Dedifferentiated amniotic fluid mesenchymal stem cell (primary cell): ENCODE measurements at regions not wholly inside any gene's neighbourhood (a gene's known extent, or its start where the extent isn't known, plus 50 kb on each side); places are given as distances from the start of the nearest gene placed in this dataset.

ENCODE experiments used
- DNase-seq: peaks from one replicate; pipeline ENCODE4 v3.0.0-alpha.2; 2016; ENCODE audit errors: extremely low spot score

DNA sequence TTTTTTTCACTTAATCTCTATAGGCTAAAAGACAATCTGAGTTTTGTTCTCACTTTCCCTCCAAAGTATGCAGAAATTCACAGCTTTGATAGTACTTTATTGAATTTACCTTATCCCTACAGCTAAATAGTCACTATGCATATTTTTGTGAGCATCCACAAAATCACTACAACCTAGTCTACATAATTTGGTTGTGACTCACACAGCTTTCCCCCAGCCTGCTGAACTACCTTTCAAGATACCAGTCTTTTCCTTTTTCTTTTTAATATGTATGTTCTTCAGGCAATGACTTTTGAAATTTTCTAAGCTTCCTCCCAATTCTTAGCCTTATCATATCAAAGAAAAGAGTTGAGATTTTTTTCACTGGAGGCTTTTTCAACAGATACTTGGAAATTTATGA, 347.3 kb upstream of the CDH6 start:
- DNase-seq: no peak

DNA sequence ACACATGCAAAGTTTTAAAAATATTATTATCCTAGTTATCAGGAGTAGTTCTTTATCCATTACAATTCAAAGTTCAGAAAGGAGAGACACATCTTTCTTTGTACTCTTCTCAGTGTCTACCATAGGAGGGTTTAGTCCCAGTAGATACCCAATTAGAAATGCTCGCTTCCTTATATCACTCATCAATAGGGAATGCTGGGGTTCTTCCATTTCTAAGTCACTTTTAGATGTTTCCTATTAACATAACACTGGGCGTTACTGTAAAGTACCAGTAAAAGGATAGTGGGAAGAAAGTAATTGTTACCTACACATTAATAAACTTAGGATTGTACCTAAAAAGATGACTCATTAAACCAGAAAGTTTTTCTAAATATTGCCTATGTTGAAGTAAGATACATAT, 348.3 kb upstream of the CDH6 start:
- no peak for DNase-seq

DNA sequence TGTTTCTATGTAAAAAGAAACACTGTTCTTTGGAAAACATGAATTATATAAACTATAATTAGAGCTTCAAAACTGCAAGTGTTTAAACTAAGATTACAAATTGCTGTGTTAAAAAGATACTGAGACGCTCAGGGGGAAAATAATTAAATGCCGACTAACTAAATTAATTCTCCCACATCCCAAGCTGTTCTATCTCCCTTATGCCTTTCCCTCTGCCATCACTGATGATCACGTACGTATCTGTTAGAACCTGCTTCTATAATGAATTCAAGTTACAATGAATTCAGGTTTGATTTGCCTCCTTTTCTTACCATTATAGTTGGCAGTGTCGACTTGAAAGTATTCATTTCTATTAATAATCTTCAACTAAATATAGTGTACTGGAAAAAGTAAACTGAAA, 349.9 kb upstream of the CDH6 start:
- no peak for DNase-seq

DNA sequence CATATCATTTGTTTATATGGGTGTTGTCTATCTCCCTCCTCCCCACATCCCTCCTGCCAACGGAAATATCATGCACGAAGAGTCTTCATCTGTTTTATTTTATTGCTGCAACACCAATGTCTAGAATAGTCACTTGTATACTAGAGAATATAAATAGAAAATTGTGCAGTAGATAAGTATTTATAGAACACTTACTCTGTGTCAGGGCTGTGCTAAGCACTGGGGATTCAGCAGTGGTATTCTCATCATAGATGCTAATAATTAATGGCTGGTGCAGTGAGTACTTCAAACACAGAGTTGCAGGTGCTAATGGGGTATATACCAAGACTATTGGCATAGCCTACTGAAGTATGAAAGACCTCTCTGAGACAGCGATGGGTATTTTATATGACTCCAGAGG, 353.5 kb upstream of the CDH6 start:
- DNase-seq: no peak

DNA sequence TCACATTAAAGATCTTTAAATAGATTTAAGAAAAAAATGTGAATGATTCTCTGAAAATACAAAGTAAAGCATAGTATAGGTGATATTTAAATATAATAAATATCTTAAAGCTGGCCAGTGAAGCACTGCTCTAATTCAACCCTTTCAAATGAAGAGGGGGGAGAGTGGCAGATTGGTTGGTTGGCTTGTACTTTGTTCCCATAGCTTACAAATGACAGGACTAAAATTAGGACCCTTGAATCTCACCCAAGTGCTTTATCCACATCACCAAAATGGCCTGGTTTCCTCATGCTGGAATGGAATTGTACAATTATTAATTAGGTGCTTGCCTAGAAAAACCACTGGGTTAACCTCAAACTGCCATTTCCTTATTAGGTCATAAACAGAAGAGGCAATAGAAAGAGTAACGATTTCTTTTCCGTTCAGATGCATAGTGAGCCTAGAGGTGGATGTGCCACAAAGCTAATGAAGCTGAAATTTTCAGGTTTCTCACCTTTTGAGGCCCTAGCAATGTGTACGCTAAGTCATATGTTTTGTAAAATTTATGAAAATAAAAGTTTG, 354.5 kb upstream of the CDH6 start:
- DNase-seq: no peak

DNA sequence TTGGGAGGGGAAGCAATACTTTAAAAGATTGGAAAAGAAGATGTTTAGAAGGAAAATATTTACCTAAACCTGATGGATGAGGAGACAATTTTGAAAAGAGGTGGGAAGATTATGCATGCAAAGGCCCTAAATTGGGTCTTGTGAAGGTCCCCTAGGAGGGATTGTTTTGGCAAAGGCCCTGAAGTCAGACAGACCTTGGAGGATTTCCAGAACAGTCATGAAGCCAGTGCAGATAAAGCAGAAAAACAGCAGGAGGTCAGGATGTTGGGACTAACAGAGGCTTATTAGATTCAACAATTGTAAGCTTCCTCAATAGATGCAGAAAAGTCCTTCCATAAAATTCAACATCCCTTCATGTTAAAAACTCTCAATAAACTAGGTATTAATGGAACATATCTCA, 361.0 kb upstream of the CDH6 start:
- DNase-seq: no peak

DNA sequence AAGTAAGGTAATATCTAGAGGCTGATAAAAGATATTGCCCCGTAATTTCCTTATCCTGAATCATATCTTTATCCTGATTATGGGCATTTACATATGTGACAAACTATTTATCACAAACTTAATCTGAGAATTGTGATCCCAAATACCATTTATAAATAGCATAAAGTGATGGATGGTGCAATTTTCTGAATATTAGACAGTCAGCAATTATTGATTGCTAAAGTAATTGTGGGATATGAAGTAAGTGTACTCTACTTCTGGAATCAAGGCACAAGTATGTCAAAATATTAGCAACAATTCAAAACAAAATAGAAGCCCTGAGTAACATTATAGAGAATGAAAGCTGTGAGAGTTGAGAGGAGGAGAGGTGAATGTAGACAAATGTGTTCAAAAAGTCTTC, 361.9 kb upstream of the CDH6 start:
- no peak for DNase-seq

DNA sequence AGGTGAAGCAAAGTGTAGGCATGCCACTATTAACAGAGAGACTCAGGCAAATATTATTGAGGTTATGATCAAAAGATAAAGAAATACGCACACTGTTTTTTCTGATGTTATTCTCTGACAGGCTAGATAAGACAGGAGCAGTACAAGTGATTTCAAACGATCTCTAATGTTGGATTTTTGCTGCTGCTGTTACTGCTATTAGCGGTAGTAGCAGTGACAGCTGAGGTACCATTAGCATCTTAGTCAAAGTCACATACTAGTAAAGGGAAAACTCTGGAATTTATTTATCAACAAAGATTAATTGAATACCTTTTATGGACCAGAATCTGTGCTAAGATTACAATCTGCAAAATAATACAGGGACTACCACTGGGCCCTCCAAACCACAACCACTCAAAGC, 362.4 kb upstream of the CDH6 start:
- no peak for DNase-seq

DNA sequence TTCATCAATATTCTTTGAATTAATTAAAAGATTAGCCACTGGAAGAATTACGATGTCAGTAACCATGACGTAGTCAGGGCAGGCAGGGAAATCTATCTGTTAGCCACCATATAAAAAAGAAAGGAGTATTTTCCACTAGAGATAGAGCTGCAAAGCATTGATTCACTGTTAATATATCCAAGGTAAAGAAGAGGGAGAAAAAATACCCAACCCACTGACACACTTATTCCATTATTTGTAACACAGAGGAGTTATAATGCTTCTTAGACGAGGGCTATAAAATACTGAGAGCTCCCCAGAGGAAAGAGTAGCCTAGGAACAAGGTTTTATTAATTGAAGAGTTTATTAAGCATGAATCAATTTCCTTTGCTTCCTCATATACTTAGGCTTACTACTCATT, 382.2 kb upstream of the CDH6 start:
- no peak for DNase-seq

DNA sequence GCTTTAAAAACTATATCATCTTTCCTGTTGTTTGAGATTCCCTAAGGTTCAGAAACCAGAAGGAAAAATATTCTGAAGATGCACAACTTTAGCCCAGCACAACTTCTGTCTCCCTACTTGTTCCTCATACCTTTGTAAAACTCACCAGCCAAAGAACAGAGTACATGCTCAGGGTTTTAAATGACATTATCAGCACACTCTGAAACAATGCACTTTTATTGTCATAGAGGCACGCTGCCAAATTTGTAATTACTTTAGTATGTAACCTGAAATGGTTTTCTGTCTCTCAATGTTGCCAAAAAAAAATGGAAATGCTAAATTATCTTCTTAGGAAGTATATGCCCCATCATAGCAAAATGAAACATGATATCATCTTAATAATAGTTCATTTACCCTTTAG, 383.6 kb upstream of the CDH6 start:
- DNase-seq: no peak

DNA sequence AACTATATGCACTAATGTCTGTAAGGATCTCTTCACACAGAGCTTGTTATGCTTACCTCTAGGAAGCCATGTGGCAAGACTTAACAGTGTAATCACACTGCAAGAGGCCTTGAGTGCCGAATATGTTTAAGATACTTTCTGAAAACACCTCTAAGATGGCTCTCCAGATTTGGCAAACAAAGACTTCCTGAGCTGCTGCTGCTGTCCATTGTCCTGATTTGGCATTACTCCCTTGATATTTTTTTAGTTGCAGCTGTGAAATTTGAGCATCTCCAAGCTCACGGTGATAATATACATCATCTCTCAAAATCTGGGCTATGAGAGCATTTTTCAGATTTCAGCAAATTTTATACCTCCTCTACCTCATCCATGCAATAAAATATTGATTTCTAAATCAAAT, 384.5 kb upstream of the CDH6 start:
- no peak for DNase-seq

DNA sequence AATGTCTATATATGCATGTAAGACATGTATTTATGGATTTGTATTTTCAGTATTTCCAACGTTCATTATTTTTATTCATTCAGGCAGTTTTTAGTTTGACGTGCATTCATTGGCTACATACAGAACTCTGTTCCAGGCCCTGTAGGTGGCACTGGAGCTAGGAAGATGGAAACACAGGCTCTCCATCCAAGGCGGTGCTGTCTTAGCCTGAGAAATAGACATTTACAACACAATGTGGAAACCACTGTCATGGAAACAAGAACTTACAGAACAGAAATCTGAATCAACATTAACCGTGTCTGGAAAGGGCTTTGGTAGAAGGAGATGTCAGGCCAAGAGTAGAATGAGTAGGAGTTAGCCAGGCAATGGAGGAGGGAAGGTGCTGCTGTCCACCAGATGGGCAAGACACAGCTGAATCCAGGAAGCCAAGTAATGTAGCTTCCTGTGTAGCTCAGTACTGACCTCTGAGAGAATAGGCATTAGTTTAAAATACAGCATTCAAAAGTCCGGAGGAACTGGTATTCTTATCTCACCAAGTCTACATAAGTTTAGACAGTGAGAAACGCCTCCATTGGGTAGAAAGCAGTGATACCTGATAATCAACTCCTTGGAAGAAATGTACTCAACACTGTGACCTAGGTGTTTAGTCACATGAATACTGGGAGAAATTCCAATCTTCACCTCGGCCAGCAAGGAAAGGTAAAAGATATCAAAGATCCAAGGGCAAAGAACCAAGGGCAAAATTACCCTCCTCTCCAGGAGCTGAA, 388.6 kb upstream of the CDH6 start:
- DNase-seq: no peak

DNA sequence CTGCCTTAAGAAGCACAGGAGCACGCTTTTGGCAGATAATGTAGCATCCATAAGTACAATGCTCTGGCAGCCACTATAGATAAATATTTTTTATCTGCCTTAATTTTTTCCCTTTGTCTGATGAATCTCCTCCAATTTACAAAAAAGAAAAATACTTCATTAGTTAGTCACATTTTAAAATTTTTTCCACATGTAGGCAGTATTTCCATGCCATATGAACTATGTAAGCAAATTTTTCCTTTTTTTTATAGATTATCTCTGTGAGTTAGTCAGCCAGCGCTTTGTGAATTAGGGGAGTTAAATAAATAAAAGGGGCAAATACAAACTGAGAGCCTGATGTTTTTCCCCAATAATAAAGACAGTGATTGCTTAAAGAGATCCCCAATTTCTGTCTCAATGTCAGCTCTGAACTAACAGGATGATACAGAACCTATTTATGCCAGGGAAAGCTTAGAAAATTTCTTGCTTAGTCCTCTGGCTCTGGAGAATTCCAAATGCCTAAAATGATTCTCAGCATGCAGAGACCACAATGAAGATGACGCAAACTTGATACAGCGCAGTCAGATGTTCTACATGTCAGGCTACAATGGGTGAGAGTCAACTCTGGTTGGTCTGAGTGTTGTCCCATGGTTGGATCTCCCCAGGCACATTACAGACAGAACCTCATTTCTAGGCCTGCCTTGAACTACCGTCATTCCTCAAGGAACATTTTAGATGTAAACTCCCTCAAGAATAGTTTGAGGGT, 390.4 kb upstream of the CDH6 start:
- DNase-seq: peak; percentile 53

DNA sequence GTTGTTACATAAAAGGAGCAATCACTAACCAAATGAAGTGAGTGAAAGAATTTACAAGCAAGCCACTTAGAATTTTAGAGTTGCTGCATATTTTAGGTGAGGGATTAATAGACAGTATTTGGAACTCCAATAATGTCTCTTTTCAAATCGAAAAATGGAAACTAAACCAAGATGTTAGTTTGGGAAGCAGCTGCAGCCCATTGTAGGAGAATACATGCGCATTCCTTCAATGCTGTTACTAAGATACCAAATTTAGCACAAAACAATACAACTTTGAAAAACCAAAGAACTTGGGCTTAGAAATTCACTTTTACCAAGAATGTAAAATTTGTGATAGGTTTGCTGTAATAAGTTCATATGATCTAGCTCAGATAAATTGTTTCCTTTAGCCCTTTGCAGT, 411.8 kb upstream of the CDH6 start:
- DNase-seq: no peak

DNA sequence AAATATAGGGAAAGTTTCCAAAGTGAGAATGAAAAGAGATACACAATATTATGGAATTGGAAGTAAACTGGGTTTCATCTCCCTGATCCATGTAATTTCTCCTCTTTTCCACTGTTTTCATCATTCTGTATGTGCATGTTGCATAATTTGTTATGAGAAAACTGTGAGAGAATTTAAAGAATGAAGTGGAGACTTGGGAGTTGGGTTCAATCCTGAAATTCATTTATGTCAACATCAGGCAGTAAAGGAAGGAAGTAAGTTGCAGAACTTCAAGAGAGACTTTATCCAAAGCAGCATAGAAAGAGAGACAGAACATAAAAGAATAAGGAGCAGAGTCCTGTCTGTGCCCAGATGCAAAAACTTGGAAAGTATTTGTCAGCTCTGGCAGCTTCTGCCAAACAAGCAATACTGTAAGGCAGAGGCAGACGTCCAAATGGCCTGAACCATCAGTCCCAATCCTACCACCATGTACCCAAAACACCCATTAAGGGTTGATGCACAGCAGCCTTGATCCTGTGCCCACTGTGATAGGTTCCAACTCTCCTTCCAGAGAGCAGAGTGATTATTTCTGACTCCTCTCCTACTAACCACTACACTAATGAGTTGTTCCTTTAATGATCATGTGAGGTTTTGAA, 425.3 kb upstream of the CDH6 start:
- peak; percentile 56 for DNase-seq

DNA sequence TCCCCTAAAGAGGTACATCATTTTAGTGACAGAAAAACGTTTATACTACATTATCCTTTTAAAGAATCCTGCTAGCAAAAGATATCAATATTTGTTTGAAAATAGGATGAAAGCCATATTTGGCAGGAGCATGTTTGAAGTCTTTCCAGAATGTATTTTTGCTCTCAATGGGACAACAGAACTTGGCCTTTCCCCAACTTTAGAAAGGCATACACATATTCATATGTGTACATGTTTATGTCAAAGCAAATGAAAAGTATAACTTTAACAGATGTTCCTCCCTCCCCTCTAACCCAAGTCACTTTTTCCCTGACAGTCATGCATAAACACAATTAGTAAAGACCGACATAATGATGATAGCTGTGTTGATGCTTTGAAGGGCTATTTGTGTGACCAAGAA, 427.8 kb upstream of the CDH6 start:
- DNase-seq: no peak

DNA sequence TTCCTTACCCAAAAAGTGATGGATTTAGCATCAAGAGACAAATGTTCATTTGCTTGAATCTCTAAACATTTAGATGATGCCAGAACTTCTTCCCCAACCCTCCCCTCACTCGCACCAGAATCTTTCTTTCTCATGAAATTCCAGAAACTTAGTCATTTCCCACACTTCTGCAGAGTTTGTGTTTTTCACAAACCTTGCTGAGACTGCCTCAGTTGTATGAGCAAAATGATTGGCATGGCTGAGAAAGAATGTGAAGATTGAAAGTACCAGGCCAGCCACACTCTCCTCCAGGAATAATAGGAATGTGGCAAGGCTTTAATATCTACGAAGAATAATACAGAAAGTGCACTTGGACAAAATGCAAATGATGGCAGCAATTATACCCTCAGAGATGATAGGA, 428.3 kb upstream of the CDH6 start:
- DNase-seq: peak; percentile 66

DNA sequence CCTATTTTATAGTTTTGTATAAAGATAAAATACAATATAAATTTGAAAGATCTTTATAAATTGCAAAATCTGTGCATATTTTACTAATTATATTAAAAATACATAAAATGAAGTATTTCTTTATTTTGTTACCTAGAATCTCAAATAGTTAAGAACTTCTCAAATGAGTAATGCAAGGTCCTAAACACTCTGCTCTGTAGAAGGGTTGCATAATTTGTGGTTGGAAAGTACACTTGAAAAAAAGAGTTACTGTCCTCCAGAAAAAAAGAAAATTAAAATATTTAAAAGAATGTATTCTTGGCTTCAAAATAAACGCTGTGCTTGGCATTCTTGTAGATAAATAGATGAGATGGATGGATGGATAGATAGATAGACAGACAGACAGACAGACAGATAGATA, 428.8 kb upstream of the CDH6 start:
- DNase-seq: peak; percentile 28

DNA sequence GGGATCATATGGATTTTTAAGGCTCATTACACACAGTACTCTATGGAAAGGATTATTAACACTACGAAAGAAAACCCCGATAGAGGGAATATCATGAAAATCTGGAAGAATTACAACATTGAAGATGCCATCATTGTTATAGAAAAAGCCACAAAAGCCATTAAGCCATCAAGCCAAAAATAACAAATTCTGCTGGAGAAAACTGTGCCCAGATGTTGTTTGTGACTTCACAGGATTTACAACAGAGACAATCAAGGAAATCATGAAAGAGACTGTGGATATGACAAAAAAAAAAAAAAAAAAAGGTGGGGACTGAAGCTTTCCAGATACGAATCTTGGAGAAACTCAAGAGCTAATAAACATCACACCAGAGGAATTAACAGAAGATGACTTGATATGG, 433.8 kb upstream of the CDH6 start:
- DNase-seq: no peak

DNA sequence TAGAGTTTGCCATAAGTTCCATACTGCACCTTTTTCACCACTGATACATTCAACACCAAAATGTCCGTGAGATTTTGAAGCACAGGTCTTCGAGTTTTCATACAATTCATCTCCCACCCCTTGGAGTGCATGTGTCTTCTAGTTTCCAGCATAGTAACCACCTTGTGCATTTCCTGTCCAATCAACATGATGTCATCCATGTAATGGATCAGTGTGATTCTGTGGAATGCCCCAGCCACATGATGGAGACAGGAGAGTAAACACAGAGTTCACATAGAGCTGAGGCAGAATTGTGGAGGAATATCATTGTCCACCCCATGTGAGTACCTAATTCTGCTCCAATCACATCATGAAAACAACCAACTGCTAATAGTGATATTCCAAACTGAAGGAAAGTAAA, 441.5 kb upstream of the CDH6 start:
- DNase-seq: no peak

DNA sequence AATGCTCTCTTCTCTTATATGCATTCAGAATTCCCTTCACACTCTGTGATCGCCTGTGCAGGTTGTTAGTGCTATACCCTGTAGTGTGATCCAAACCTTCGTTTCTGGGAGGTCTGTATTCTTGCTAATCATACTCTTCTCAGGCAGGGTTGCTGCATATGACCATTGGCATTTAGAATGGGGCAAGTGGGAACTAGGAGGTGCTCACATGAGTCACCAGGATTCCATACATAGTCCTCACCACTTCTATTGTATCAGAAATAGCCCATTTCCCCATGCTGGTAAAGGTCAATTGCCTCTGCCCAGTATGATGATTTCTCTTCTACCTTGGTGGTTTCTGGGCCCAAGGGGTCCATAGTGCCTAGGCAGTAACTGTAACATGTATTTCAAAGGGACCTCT, 443.5 kb upstream of the CDH6 start:
- DNase-seq: no peak

DNA sequence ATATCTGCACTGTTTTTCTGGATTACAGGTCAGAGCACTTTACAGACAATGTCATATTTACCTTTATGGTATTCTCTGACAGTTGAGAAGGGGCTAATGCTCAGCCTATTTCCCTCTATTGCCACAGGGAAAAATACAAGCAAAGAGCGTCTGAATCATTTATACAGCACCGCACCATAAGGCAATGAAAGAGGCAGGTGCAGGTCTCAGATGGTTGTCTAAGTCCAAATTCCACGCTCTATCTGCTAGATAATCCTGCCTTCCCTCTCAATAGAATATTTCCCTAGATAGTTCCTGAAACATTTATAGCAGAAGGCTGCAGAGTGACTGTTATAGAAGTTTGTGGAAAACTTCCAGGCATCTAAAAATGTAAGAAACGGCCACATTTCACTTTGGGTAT, 446.1 kb upstream of the CDH6 start:
- DNase-seq: no peak

DNA sequence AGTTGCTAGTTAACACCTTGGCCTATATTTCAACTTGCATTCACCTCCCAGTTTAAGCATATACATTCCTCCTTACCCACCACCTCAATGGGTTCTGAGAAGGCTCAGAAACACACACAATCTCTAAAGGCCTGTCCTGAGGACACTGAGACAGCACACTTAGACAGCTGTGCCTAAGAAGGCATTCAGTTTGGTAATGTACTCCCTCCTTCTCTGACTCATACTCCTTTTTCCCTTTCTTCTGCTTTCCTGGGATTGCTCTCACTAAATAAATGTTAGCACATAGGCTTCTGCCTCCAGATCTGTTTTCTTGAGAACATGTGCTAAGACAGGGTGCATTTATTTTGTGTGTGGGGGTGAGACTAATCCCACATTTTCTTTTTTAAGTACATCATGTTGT, 456.8 kb upstream of the CDH6 start:
- no peak for DNase-seq
